ENCODE measurements at regions not wholly inside any gene's neighbourhood (a gene's known extent, or its start where the extent isn't known, plus 50 kb on each side); places are given as distances from the start of the nearest gene placed in this dataset.

GRCh38 chr1:187092104-187092503 is 263.4 kb downstream of the PLA2G4A start:
- Histone ChIP-seq H3K27me3 (ENCODE audit: control insufficient read depth, insufficient read depth, low read length) (no peaks in the 10 kb centered on the region), H3K4me1 (ENCODE audit: control insufficient read depth, insufficient read depth, low read length) (no peaks in the 10 kb centered on the region), H3K4me2 (ENCODE audit: low read length) (no peak overlapping the region), H3K9me3 (replicated peaks; ENCODE audit: low read length) (peaks cover 7% of the 10 kb centered on the region), H3K4me3 (ENCODE audit: low read length) (no peak overlapping the region), H3K9ac (ENCODE audit: low read depth, low read length) (no peak overlapping the region), H3K36me3 (ENCODE audit: insufficient read depth, low read length) (no peaks in the 10 kb centered on the region)

GRCh38 chr1:187096689-187097088 is 267.9 kb downstream of the PLA2G4A start:
- Histone ChIP-seq H3K9ac (ENCODE audit: low read depth, low read length) (no peak overlapping the region), H3K27me3 (ENCODE audit: control insufficient read depth, insufficient read depth, low read length) (no peaks in the 10 kb centered on the region), H3K36me3 (ENCODE audit: insufficient read depth, low read length) (no peaks in the 10 kb centered on the region), H3K4me1 (ENCODE audit: control insufficient read depth, insufficient read depth, low read length) (no peaks in the 10 kb centered on the region), H3K4me3 (ENCODE audit: low read length) (no peak overlapping the region), H3K4me2 (ENCODE audit: low read length) (no peak overlapping the region), H3K9me3 (replicated peaks; ENCODE audit: low read length) (peaks cover 7% of the 10 kb centered on the region)

GRCh38 chr1:187110351-187110750 is 281.6 kb downstream of the PLA2G4A start:
- Histone ChIP-seq H3K9me3 (replicated peaks; ENCODE audit: low read length) (no peaks in the 10 kb centered on the region), H3K4me1 (ENCODE audit: control insufficient read depth, insufficient read depth, low read length) (no peaks in the 10 kb centered on the region), H3K4me2 (ENCODE audit: low read length) (no peak overlapping the region), H3K36me3 (ENCODE audit: insufficient read depth, low read length) (no peaks in the 10 kb centered on the region), H3K4me3 (ENCODE audit: low read length) (no peak overlapping the region), H3K27me3 (ENCODE audit: control insufficient read depth, insufficient read depth, low read length) (no peaks in the 10 kb centered on the region), H3K9ac (ENCODE audit: low read depth, low read length) (no peak overlapping the region)

GRCh38 chr1:187114792-187115191 is 286.0 kb downstream of the PLA2G4A start:
- Histone ChIP-seq H3K4me3 (ENCODE audit: low read length) (no peak overlapping the region), H3K4me2 (ENCODE audit: low read length) (no peak overlapping the region), H3K27me3 (ENCODE audit: control insufficient read depth, insufficient read depth, low read length) (no peaks in the 10 kb centered on the region), H3K9me3 (replicated peaks; ENCODE audit: low read length) (no peaks in the 10 kb centered on the region), H3K4me1 (ENCODE audit: control insufficient read depth, insufficient read depth, low read length) (no peaks in the 10 kb centered on the region), H3K36me3 (ENCODE audit: insufficient read depth, low read length) (no peaks in the 10 kb centered on the region), H3K9ac (ENCODE audit: low read depth, low read length) (no peak overlapping the region)

- H3K9me3 ChIP-seq (replicated peaks; ENCODE audit: low read length) = peaks cover 3% of the 10 kb centered on the region
- no peak overlapping the region for H3K4me3 ChIP-seq (ENCODE audit: low read length)
- H3K4me1 ChIP-seq (ENCODE audit: control insufficient read depth, insufficient read depth, low read length) = no peaks in the 10 kb centered on the region
- H3K9ac ChIP-seq (ENCODE audit: low read depth, low read length) = no peak overlapping the region
- H3K36me3 ChIP-seq (ENCODE audit: insufficient read depth, low read length) = no peaks in the 10 kb centered on the region
- no peak overlapping the region for H3K4me2 ChIP-seq (ENCODE audit: low read length)
- H3K27me3 ChIP-seq (ENCODE audit: control insufficient read depth, insufficient read depth, low read length) = no peaks in the 10 kb centered on the region
Measured at GRCh38 chr1:187121661-187122060, 292.9 kb downstream of the PLA2G4A start.

- no peak overlapping the region for H3K4me2 ChIP-seq (ENCODE audit: low read length)
- H3K9me3 ChIP-seq (replicated peaks; ENCODE audit: low read length) = peaks cover 3% of the 10 kb centered on the region
- no peak overlapping the region for H3K9ac ChIP-seq (ENCODE audit: low read depth, low read length)
- no peaks in the 10 kb centered on the region for H3K4me1 ChIP-seq (ENCODE audit: control insufficient read depth, insufficient read depth, low read length)
- no peaks in the 10 kb centered on the region for H3K27me3 ChIP-seq (ENCODE audit: control insufficient read depth, insufficient read depth, low read length)
- H3K4me3 ChIP-seq (ENCODE audit: low read length) = no peak overlapping the region
- no peaks in the 10 kb centered on the region for H3K36me3 ChIP-seq (ENCODE audit: insufficient read depth, low read length)
Measured at GRCh38 chr1:187122566-187122965, 293.8 kb downstream of the PLA2G4A start.

GRCh38 chr1:187129132-187129531 is 300.4 kb downstream of the PLA2G4A start:
- H3K4me3 ChIP-seq (ENCODE audit: low read length) = no peak overlapping the region
- no peaks in the 10 kb centered on the region for H3K4me1 ChIP-seq (ENCODE audit: control insufficient read depth, insufficient read depth, low read length)
- H3K9me3 ChIP-seq (replicated peaks; ENCODE audit: low read length) = no peaks in the 10 kb centered on the region
- H3K4me2 ChIP-seq (ENCODE audit: low read length) = no peak overlapping the region
- H3K9ac ChIP-seq (ENCODE audit: low read depth, low read length) = no peak overlapping the region
- H3K27me3 ChIP-seq (ENCODE audit: control insufficient read depth, insufficient read depth, low read length) = no peaks in the 10 kb centered on the region
- no peaks in the 10 kb centered on the region for H3K36me3 ChIP-seq (ENCODE audit: insufficient read depth, low read length)

DNA sequence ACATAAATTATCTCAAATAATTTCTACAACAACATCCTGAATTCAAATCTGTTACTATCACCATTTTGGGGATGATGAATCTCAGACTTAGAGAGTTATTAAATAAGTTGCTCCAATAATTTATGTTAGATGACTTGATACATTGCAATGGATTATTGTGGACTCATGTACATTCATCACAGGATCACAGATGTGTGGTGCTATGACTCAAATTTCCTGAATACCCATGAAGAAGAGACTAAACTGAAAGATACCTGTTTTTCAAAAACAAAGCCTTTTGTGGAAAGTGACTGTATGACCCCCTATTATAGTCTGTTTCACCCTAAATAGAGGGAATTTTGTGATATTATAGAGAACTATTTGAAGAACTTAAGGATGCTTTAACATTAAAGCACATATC is 315.0 kb downstream of the PLA2G4A start:
- Histone ChIP-seq H3K4me1 (ENCODE audit: control insufficient read depth, insufficient read depth, low read length) (no peaks in the 10 kb centered on the region), H3K9ac (ENCODE audit: low read depth, low read length) (no peak overlapping the region), H3K9me3 (replicated peaks; ENCODE audit: low read length) (no peaks in the 10 kb centered on the region), H3K4me3 (ENCODE audit: low read length) (no peak overlapping the region), H3K27me3 (ENCODE audit: control insufficient read depth, insufficient read depth, low read length) (no peaks in the 10 kb centered on the region), H3K4me2 (ENCODE audit: low read length) (no peak overlapping the region), H3K36me3 (ENCODE audit: insufficient read depth, low read length) (no peaks in the 10 kb centered on the region)

DNA sequence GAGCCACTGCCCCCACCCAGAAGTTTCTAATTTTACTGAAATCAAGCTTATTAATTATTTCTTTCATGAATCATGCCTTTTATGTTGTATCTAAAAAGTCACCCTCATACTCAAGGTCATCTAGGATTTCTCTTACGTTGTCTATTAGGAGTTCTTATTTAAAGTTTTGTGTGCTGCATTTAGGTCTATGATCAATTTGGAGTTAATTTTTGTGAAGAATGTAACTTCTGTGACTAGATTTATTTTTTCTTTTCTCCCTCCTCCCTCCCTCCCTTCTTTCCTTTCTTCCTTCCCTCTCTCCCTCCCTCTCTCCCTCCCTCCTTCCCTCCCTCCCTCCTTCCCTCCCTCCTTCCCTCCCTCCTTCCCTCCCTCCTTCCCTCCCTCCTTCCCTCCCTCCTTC is 317.6 kb downstream of the PLA2G4A start:
- Histone ChIP-seq H3K9me3 (replicated peaks; ENCODE audit: low read length) (no peaks in the 10 kb centered on the region), H3K4me2 (ENCODE audit: low read length) (no peak overlapping the region), H3K4me1 (ENCODE audit: control insufficient read depth, insufficient read depth, low read length) (no peaks in the 10 kb centered on the region), H3K9ac (ENCODE audit: low read depth, low read length) (no peak overlapping the region), H3K36me3 (ENCODE audit: insufficient read depth, low read length) (no peaks in the 10 kb centered on the region), H3K27me3 (ENCODE audit: control insufficient read depth, insufficient read depth, low read length) (no peaks in the 10 kb centered on the region), H3K4me3 (ENCODE audit: low read length) (no peak overlapping the region)

DNA sequence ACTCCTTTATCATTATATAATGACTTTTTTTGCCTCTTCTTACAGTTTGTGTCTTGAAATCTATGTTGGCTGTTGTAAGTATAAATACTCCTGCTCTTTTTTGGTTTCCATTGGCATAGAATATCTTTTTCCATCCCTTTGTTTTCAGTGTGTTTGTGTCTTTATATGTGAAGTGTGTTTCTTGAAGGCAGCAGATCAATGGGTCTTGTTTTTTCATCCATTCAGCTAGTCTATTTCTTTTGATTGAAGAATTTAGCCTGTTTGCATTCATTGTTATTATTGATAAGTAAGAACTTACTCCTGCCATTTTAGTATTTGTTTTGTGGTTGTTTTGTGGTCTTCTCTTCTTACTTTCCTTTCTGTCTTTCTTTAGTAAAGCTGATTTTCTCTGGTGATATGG is 322.8 kb downstream of the PLA2G4A start:
- H3K4me2 ChIP-seq (ENCODE audit: low read length) = no peak overlapping the region

DNA sequence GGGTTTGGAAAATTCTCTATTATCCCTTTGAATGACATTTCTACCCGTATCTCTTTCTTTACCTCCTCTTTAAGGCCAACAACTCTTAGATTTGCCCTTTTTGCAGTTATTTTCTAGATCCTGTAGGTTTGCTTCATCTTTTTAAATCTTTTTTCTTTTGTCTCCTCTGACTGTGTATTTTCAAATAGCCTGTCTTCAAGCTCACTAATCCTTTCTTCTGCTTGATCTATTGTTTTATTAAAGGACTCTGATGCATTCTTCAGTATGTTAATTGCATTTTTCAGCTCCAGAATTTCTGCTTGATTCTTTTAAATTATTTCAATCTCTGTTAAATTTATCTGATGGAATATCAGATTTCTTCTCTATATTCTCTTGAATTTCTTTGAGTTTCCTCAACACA is 324.3 kb downstream of the PLA2G4A start:
- H3K36me3 ChIP-seq (ENCODE audit: insufficient read depth, low read length) = no peaks in the 10 kb centered on the region
- no peaks in the 10 kb centered on the region for H3K4me1 ChIP-seq (ENCODE audit: control insufficient read depth, insufficient read depth, low read length)

More for the DNA sequence above, 322.8 kb downstream of the PLA2G4A start:
- Histone ChIP-seq H3K27me3 (ENCODE audit: control insufficient read depth, insufficient read depth, low read length) (no peaks in the 10 kb centered on the region), H3K4me1 (ENCODE audit: control insufficient read depth, insufficient read depth, low read length) (no peaks in the 10 kb centered on the region), H3K9me3 (replicated peaks; ENCODE audit: low read length) (peaks cover 4% of the 10 kb centered on the region), H3K4me3 (ENCODE audit: low read length) (no peak overlapping the region), H3K36me3 (ENCODE audit: insufficient read depth, low read length) (no peaks in the 10 kb centered on the region), H3K9ac (ENCODE audit: low read depth, low read length) (no peak overlapping the region)

GRCh38 chr1:187157115-187157514 is 328.4 kb downstream of the PLA2G4A start:
- Histone ChIP-seq H3K4me3 (ENCODE audit: low read length) (no peak overlapping the region), H3K9ac (ENCODE audit: low read depth, low read length) (no peak overlapping the region), H3K4me2 (ENCODE audit: low read length) (no peak overlapping the region), H3K27me3 (ENCODE audit: control insufficient read depth, insufficient read depth, low read length) (no peaks in the 10 kb centered on the region), H3K9me3 (replicated peaks; ENCODE audit: low read length) (peaks cover 4% of the 10 kb centered on the region), H3K36me3 (ENCODE audit: insufficient read depth, low read length) (no peaks in the 10 kb centered on the region), H3K4me1 (ENCODE audit: control insufficient read depth, insufficient read depth, low read length) (no peaks in the 10 kb centered on the region)

More for the DNA sequence above, 324.3 kb downstream of the PLA2G4A start:
- Histone ChIP-seq H3K27me3 (ENCODE audit: control insufficient read depth, insufficient read depth, low read length) (no peaks in the 10 kb centered on the region), H3K4me2 (ENCODE audit: low read length) (no peak overlapping the region), H3K9ac (ENCODE audit: low read depth, low read length) (no peak overlapping the region), H3K4me3 (ENCODE audit: low read length) (no peak overlapping the region), H3K9me3 (replicated peaks; ENCODE audit: low read length) (peaks cover 4% of the 10 kb centered on the region)
